B cell (primary cell): ENCODE measurements at regions not wholly inside any gene's neighbourhood (a gene's known extent, or its start where the extent isn't known, plus 50 kb on each side); places are given as distances from the start of the nearest gene placed in this dataset.

Experiments
- EZH2 ChIP-seq: IDR thresholded peaks from 2 replicates; pipeline ENCODE4 v1.6.1; 2012; ENCODE audit warnings: borderline replicate concordance, low read depth, mild to moderate bottlenecking, moderate library complexity, low read length; ENCODE audit not compliant: insufficient read depth, poor library complexity, severe bottlenecking
- TF ChIP-seq, protein P1 (sequence below): fragments of 200-600 bp; IDR thresholded peaks from one replicate; pipeline ENCODE4 v1.8.0; 2022; ENCODE audit warnings: antibody characterized with exemption, mild to moderate bottlenecking

DNA sequence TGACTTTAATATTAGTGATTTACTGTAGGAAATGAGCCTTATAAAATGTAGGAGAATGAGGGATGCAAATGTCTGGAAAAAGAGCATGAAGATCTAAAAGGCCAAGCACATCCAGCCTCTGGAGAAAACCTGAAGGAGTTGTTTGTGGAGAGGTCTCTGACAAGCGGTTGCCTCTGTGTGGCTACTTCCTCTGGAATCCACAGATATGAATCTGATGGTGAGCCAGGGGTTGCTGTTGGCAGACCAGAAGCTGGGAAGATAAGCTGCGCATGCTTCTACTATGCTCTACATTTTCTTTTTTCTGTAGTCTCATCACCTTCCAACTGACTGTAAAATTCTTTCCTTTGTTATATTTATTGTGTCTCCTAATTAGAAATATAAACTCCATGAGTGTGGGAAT is 248.6 kb downstream of the OLFM3 start:
- TF ChIP-seq EZH2 = no peak
- TF ChIP-seq, protein P1, sequence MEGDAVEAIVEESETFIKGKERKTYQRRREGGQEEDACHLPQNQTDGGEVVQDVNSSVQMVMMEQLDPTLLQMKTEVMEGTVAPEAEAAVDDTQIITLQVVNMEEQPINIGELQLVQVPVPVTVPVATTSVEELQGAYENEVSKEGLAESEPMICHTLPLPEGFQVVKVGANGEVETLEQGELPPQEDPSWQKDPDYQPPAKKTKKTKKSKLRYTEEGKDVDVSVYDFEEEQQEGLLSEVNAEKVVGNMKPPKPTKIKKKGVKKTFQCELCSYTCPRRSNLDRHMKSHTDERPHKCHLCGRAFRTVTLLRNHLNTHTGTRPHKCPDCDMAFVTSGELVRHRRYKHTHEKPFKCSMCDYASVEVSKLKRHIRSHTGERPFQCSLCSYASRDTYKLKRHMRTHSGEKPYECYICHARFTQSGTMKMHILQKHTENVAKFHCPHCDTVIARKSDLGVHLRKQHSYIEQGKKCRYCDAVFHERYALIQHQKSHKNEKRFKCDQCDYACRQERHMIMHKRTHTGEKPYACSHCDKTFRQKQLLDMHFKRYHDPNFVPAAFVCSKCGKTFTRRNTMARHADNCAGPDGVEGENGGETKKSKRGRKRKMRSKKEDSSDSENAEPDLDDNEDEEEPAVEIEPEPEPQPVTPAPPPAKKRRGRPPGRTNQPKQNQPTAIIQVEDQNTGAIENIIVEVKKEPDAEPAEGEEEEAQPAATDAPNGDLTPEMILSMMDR = no peak
